CD4-positive, alpha-beta T cell (primary cell): ENCODE measurements at regions not wholly inside any gene's neighbourhood (a gene's known extent, or its start where the extent isn't known, plus 50 kb on each side); places are given as distances from the start of the nearest gene placed in this dataset.
"Not testable (repeated sequence)": the region's sequence is repeated elsewhere in the genome, so short reads cannot be mapped to it uniquely, and the experiment has no call there.

Experiments
- ATAC-seq: fragments of 200-7000 bp; cut with Tn5 transposase; one replicate; pipeline ENCODE4 v1.10.0; 2022; ENCODE audit warnings: mild to moderate bottlenecking; ENCODE audit not compliant: poor library complexity
- CTCF ChIA-PET: fragments of 350-600 bp; sonication (Branson Sonifier 250); formaldehyde crosslinking; loops from one replicate; lab custom pipeline; 2021; ENCODE audit warnings: antibody characterized with exemption, inconsistent platforms; lab: Charles Lee
- POLR2A ChIA-PET: fragments of 350-600 bp; sonication (Branson Sonifier 250); formaldehyde crosslinking; loops from one replicate; lab custom pipeline; 2021; ENCODE audit warnings: antibody characterized with exemption, inconsistent platforms; lab: Charles Lee
- DNase-seq, 14 experiments: peaks; one replicate each; pipeline ENCODE4 v3.0.0-alpha.2; 2013 to 2020; ENCODE audit warnings: mixed read lengths in 2 of 14
- H3K27ac ChIP-seq, 2 donors: one replicate each; pipeline versions ENCODE4 v1.5.1 to v1.7.0; 2013; ENCODE audit warnings: low read length in 2 of 2, low read depth in 1 of 2, mild to moderate bottlenecking in 1 of 2
- H3K27me3 ChIP-seq, 2 experiments: 1 replicate in 1 of 2; 2 replicates in 1 of 2; pipeline versions ENCODE4 v1.6.1 to v1.7.0; 2013; ENCODE audit warnings: low read length in 2 of 2, control low read depth in 1 of 2, mild to moderate bottlenecking in 1 of 2, moderate library complexity in 1 of 2; ENCODE audit not compliant: insufficient read depth in 2 of 2, control insufficient read depth in 1 of 2
- H3K36me3 ChIP-seq: one replicate; pipeline ENCODE4 v1.6.1; 2013; ENCODE audit warnings: low read length, control low read depth; ENCODE audit not compliant: insufficient read depth
- H3K4me1 ChIP-seq: one replicate; pipeline ENCODE4 v1.6.1; 2013; ENCODE audit warnings: low read length, control low read depth; ENCODE audit not compliant: insufficient read depth
- H3K4me3 ChIP-seq: one replicate; pipeline ENCODE4 v1.5.1; 2013; ENCODE audit warnings: mild to moderate bottlenecking, low read length, moderate library complexity
- H3K9me3 ChIP-seq, 2 experiments: 1 replicate in 1 of 2; 2 replicates in 1 of 2; pipeline versions ENCODE4 v1.6.1 to v1.7.0; 2013; ENCODE audit warnings: low read length in 2 of 2, mild to moderate bottlenecking in 2 of 2, control low read depth in 1 of 2, moderate library complexity in 1 of 2; ENCODE audit not compliant: control insufficient read depth in 1 of 2, insufficient read depth in 1 of 2
- H3K27ac Mint-ChIP-seq: one replicate; pipeline ENCODE4 v1.8.0; 2020; ENCODE audit warnings: mixed read lengths
- H3K27me3 Mint-ChIP-seq: one replicate; pipeline ENCODE4 v1.8.0; 2021; ENCODE audit warnings: mixed read lengths
- H3K36me3 Mint-ChIP-seq: one replicate; pipeline ENCODE4 v1.8.0; 2021; ENCODE audit warnings: low read depth, mixed read lengths
- H3K4me1 Mint-ChIP-seq: one replicate; pipeline ENCODE4 v1.8.0; 2021; ENCODE audit warnings: low read depth, mixed read lengths
- H3K4me3 Mint-ChIP-seq: one replicate; pipeline ENCODE4 v1.8.0; 2020; ENCODE audit warnings: mild to moderate bottlenecking, mixed read lengths
- H3K9me3 Mint-ChIP-seq: one replicate; pipeline ENCODE4 v1.8.0; 2020; ENCODE audit warnings: mixed read lengths
- CTCF ChIP-seq: fragments of 200-600 bp; IDR thresholded peaks from one replicate; pipeline ENCODE4 v1.8.0; 2022; ENCODE audit warnings: antibody characterized with exemption, mild to moderate bottlenecking
- intact Hi-C, 2 experiments: fragments of 100-400 bp; cut with DNase I in 1 of 2; cut with micrococcal nuclease in 1 of 2; formaldehyde crosslinking; loops; one replicate each; pipeline versions ENCODE4 v1.15.1 to v1.9.0; 2023 to 2025; cut with DNase I, micrococcal nuclease

- no peaks in the 10 kb centered on the region for H3K27me3 ChIP-seq
- H3K36me3 ChIP-seq, result no peaks in the 10 kb centered on the region
- no peak overlapping the region for H3K4me3 ChIP-seq
- Mint-ChIP-seq H3K27me3 (no peaks in the 10 kb centered on the region), H3K4me3 (no peak overlapping the region), H3K36me3 (no peaks in the 10 kb centered on the region), H3K4me1 (no peaks in the 10 kb centered on the region), H3K27ac (no peak overlapping the region), H3K9me3 (no peaks in the 10 kb centered on the region)
- H3K4me1 ChIP-seq, result no peaks in the 10 kb centered on the region
- DNase-seq (no peak), ATAC-seq (no peak)
- H3K9me3 ChIP-seq, result no peaks in the 10 kb centered on the region
- POLR2A ChIA-PET, result no interaction called here
- intact Hi-C loops, result no loop called here
- H3K27ac ChIP-seq, result no peak overlapping the region
- TF ChIP-seq CTCF, result no peak
- CTCF ChIA-PET, result interaction anchor here (0.7 kb wide), 2 partner anchors 8 to 190 kb away, joined by 4 to 5 read pairs; no protein-coding TSS in a partner anchor
These were observed 1299.8 kb upstream of the TMEM132C start for GRCh38 chr12:126967152-126967551.

GRCh38 chr12:126974779-126975178 is 1292.2 kb upstream of the TMEM132C start:
- H3K9me3 Mint-ChIP-seq, result no peaks in the 10 kb centered on the region
- ChIA-PET CTCF (interaction anchor here (0.6 kb wide), 1 partner anchor 8 kb away, joined by 4 read pairs; no protein-coding TSS in a partner anchor), POLR2A (no interaction called here)
- no peaks in the 10 kb centered on the region for H3K9me3 ChIP-seq
- no peak overlapping the region for H3K27ac Mint-ChIP-seq
- H3K4me1 ChIP-seq, result no peaks in the 10 kb centered on the region
- no peaks in the 10 kb centered on the region for H3K4me1 Mint-ChIP-seq
- no peak for TF ChIP-seq CTCF
- no peak overlapping the region for H3K27ac ChIP-seq
- no peak for DNase-seq
- no peak for ATAC-seq
- H3K4me3 Mint-ChIP-seq, result no peak overlapping the region
- H3K36me3 Mint-ChIP-seq, result no peaks in the 10 kb centered on the region
- no peaks in the 10 kb centered on the region for H3K36me3 ChIP-seq
- H3K27me3 Mint-ChIP-seq, result peaks cover 7% of the 10 kb centered on the region
- no peaks in the 10 kb centered on the region for H3K27me3 ChIP-seq
- no peak overlapping the region for H3K4me3 ChIP-seq
- intact Hi-C loops, result no loop called here

- H3K27me3 Mint-ChIP-seq, result peaks cover 7% of the 10 kb centered on the region
- Histone ChIP-seq H3K36me3 (no peaks in the 10 kb centered on the region), H3K9me3 (no peaks in the 10 kb centered on the region), H3K27me3 (no peaks in the 10 kb centered on the region), H3K27ac (no peak overlapping the region), H3K4me3 (no peak overlapping the region), H3K4me1 (no peaks in the 10 kb centered on the region)
- H3K36me3 Mint-ChIP-seq, result no peaks in the 10 kb centered on the region
- H3K4me3 Mint-ChIP-seq, result no peak overlapping the region
- H3K4me1 Mint-ChIP-seq, result no peaks in the 10 kb centered on the region
- no peak overlapping the region for H3K27ac Mint-ChIP-seq
- ATAC-seq (no peak), DNase-seq (no peak)
- ChIA-PET POLR2A (no interaction called here), CTCF (no interaction called here)
- no peak for TF ChIP-seq CTCF
- H3K9me3 Mint-ChIP-seq, result peaks cover 2% of the 10 kb centered on the region
- intact Hi-C loops, result no loop called here
These were observed 1290.4 kb upstream of the TMEM132C start for GRCh38 chr12:126976579-126976978.

DNA sequence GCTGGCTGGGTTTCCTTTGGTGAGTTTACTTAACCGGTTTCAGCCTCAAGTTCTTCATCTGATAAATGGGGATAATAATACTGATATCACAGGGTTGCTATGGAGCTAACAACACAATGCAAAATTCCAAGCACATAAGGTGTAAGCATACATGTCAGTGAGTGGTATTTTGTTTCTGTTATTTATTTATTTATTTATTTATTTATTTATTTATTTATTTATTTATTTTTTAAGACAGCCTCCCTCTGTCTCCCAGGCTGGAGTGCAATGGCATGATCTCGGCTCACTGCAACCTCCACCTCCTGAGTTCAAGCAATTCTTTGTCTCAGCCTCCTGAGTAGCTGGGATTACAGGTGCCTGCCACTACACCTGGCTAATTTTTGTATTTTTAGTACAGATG is 1287.4 kb upstream of the TMEM132C start:
- H3K27ac ChIP-seq, H3K4me1 ChIP-seq, H3K4me3 Mint-ChIP-seq, H3K9me3 ChIP-seq, CTCF ChIA-PET, H3K4me3 ChIP-seq, H3K36me3 Mint-ChIP-seq, POLR2A ChIA-PET, H3K4me1 Mint-ChIP-seq, H3K27me3 Mint-ChIP-seq, H3K36me3 ChIP-seq, DNase-seq, intact Hi-C loops, H3K27ac Mint-ChIP-seq, H3K27me3 ChIP-seq, ATAC-seq, H3K9me3 Mint-ChIP-seq: not testable (repeated sequence)
